ENCODE measurements at regions not wholly inside any gene's neighbourhood (a gene's known extent, or its start where the extent isn't known, plus 50 kb on each side); places are given as distances from the start of the nearest gene placed in this dataset.

- TF ChIP-seq CTCF (IDR thresholded peaks at IDR 0.05) (no peak), POLR2A (IDR thresholded peaks at IDR 0.05) (no peak)
Observed at GRCh38 chr2:216803791-216804190, 56.1 kb downstream of the TNP1 start.

Measured in prostate gland (tissue), 2 donors.